Stromal cell of bone marrow (primary cell): ENCODE measurements at regions not wholly inside any gene's neighbourhood (a gene's known extent, or its start where the extent isn't known, plus 50 kb on each side); places are given as distances from the start of the nearest gene placed in this dataset.
"Not testable (repeated sequence)": the region's sequence is repeated elsewhere in the genome, so short reads cannot be mapped to it uniquely, and the experiment has no call there.

Experiments
- DNase-seq: peaks from one replicate; pipeline ENCODE4 v3.0.0-alpha.2; 2012; ENCODE audit warnings: low read depth

DNA sequence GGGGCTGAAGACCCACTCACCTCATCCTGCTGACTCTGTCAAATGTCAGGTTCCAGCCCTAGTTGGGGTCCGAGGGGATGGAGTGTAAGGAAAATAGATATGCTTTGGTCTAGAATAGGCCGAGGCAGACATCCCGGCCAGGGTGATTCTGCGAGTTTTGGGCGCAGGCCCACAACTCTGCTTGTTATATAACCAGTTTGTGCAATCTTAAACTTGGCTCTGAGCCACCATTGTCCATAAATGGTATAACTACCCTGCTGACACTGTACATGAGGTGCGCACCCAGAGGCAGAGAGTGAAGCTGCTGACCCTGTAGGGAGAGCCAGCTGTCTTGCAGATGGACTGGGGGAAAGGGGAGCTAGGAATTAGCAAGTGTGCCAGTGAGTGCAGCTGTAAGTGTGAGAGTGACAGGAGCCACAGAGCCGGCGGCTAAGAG lies 1388.8 kb downstream of the AMY1C start:
- DNase-seq: no peak

DNA sequence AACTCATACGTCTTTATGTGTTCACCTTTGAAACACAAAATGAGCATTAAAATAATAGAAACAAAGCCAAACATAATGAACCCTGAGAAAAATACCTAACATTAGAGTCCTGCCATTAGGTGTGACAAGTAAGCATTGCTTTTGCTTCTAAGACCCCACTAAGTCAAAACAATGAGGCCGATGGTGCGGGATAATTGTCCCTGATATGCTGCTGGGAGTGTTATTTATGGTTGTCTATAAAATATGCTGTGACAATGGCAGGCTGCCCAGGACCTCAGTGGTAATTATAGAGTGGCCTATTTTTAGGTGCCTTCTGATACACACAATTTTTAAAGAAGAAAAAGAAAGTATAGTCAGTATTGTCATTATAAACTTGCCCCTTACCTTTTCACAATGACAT lies 1423.1 kb downstream of the AMY1C start:
- DNase-seq: no peak

DNA sequence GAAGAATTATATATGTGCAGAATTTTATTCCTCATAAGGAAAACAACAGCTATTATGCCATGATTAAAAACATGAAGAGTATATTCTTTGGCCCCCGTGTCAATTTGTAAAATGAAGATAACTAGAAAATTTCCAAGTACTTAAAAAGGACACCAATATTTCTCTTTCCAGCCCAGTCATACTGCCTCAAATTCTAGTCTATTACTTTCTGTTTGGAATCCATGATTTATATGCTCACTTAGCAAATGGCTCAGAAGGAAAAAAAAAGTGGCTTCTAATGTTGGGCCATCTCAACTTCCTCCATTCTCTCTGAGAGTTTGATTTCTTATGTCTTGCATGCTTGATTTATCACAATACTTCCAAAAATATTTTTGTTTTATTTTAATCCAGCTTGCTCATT lies 1431.1 kb downstream of the AMY1C start:
- DNase-seq: no peak

DNA sequence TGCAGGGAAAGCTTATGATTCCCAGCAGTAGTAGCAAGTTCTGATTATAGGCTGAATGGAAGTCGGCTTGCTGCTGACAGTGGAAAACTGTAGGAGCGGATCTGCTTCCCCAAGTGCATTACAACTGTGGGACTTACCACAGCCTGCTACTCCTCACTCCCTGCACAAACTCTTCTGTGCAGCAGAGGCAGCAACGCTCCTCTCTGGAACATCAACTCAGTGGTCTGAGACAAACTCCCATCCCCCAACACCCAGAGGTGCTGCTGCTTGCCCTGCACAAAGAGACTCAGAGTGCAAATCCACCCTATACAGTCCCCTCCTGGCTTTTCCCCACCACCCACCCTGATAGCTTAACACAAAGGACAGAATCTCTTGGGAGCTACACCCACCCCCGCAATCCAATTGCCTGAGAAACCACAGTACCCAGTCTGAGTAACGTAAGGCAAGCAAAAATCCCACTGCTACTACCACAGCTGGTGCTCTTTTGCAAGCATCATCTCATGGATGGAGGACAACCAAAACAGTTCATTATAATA lies 1455.2 kb downstream of the AMY1C start:
- no peak for DNase-seq

DNA sequence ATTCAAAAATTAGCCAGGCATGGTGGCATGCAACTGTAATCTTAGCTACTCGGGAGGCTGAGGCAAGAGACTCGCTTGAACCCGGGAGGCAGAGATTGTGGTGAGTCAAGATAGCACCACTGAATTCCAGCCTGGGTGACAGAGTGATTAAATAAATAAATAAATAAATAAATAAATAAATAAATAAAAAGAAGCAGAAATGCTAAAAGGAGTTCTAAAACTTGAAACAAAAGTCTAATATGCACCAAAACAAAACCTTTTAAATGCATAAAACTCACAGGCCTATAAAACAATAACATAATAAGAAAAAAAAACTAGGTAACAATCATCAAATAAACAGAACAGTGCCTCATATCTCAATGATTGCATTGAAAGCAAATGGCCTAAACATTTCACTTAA lies 1458.9 kb downstream of the AMY1C start:
- no peak for DNase-seq

DNA sequence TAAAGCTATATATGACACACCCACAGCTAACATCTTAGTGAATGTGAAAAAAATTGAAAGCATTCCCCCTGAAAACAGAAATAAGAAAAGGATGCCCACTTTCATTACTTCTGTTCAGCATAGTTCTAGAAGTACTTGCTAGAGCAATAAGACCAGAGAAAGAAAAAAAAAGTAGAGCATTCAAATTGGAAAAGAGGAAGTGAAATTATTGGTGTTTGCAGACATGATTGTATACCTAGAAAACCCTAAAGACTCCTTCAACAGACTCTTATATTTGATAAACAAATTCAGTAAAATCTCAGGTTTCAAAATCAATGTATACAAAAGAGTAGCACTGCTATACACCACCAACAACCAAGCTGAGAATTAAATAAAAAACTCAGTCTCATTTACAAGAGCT lies 1461.0 kb downstream of the AMY1C start:
- no peak for DNase-seq

DNA sequence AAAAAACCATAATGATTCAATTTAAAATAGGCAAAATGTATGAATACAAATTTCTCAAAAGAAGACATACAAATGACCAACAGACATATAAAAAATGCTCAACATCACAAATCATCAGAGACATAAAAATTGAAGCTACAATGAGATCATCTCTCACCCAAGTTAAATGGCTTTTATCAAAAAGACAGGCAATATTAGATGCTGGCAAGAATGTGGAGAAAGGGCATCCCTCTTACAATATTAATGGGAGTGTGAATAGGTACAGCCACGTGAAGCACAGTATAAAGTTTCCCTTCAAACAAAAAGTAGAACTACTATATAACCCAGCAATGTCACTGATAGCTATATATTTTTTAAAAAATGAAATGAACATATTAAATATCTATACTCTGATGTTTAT lies 1481.7 kb downstream of the AMY1C start:
- DNase-seq: no peak

DNA sequence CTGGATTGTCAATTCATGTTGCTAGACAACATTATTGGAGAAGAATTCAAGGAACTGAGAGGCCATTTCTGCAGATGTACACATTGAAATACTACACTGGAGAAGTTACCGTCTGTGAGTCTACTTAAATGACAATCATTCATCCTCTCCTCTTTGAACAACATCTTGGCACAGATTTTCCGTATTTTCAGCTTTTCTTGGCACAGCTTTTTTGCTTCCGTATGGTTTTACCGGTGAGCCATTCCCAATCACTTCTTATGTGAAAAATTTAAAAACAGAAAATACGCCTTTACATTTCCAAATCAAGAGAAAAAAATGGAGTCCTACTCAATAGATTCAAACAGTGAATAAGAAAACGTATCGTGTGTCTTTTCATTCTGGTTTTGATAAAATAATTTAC lies 1493.7 kb downstream of the AMY1C start:
- no peak for DNase-seq

DNA sequence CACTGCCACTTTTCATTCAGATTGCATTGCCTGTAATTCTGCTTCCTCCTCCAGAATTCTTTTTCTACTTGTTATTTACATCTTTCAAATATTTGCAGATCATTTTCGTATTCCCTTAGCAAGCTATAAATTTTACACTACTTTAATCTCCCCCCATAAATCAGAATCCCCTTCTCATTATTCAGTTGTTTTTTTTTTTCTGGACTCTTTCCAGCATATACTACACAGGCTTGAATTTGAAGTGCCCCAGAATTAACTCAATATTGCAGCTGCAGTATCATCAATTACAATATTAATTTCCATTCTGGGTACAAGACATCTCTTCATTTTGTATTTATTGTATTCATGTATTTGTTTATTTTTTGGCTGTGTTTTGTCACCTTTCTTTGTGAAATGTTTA lies 1494.3 kb downstream of the AMY1C start:
- no peak for DNase-seq

DNA sequence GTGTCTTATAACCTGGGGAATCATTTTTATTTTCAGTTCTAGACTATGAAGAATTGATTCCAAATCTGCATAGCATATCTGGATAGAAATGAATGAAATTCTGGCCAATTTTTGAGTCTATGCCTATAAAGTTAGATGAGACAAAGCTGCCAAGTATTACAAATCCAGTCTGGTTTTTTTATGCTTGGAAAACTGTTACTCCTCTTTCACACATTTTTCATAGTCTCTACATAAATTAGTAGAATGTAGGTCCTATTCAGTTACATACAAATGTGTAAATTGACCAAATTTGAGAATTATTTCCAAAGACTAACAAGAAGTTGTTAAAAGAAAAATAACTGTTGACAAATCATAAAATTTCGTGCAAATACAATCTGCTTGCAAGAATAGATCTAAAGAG lies 1505.2 kb downstream of the AMY1C start:
- no peak for DNase-seq

DNA sequence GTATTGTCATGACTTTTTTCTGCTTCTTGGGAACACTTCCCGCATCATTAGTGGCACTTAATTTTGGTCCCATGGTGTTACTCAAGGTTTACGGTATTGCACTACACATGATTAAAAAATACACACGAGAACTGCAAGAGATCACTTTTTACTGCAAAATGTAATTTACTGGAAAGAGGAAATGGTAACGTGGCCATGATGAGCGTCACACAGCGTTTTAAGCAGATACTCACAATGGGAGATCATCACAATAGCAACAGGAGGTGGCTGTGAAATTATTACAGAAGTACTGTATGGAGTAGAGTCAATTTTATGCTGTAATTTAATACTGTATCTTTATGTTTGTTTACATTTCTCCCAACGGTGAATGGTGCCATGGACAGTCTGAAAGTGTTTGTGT lies 1510.3 kb downstream of the AMY1C start:
- no peak for DNase-seq

DNA sequence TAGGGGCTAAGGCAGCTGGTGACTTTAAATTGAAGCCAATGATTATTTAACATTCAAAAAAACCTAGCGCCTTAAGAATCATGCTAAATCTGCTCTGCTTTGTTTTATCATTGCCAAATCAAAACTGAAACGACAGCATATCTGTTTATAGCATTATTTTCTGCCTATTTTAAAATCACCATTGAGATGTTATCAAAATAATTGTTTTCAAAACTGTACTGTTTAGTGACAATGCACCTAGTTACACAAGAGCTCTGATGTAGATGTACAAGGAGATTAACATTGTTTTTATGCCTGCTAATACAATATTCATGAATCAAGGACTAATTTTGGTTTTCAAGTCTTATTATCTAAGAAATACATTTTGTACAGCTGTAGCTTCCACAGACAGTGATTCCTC lies 1521.3 kb downstream of the AMY1C start:
- no peak for DNase-seq

DNA sequence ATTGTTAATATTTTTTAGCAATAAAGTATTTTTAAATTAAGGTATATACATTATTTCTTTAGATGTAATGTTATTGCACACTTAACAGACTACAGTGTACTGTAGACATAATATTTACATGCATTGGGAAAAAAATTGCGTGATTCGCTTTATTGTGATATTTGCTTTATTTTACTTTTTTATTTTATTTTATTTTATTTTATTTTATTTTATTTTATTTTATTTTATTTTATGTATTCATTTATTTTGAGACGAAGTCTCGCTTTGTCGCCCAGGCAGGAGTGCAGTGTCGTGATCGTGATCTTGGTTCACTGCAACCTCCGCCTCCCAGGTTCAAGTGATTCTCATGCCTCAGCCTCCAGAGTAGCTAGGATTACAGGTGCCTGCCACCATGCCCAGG lies 1522.7 kb downstream of the AMY1C start:
- not testable (repeated sequence) for DNase-seq

DNA sequence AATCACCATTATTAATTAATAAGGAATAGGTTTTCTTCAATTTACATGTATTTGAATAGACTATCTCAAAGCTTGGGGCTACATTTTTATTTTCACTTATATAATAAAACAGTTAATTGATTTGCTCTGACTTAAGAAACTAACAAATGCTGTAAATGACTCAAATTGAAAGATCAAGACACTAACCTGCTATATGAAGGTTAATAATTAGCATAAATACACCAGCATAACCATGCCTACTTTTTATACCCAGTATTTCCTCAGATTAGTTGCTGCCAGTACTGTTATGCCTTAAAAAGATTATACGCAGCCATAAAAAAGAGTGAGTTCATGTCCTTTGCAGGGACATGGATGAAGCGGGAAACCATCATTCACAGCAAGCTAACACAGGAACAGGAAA lies 1545.1 kb downstream of the AMY1C start:
- DNase-seq: no peak

DNA sequence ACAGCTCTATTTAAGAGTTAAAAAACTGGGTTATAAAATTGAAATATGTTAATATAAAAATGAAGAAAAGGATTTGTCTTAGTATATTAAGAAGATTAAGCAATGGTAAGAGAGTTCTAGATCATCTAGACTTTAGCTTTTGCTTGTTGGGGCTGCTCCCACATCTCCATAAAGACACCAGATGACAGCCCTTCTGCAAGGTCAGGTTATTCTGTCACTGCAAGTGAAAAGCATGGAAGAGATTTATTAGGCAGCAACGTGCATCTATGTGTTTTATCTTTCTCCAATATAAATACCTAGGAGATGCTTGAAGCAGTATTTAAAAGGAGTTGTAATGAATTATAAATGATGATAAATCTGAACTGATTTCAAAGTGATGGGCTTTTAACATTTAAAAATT lies 1560.4 kb downstream of the AMY1C start:
- no peak for DNase-seq

DNA sequence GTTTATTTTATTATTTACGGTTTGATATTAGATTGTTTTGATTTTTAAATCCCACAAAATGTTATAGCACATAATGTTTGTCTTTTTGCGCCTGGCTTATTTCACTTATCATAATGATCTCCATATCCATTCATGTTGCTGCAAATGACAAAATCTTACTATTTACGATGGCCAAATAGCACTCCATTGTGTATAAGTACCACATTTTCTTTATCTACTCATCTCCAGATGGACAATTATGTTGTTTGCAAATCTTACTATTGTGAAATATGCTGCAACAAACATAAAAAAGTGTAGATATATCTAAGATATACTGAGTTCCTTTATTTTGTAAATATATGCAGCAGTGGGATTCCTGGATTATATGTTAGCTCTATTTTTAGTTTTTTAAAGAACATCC lies 1568.3 kb downstream of the AMY1C start:
- no peak for DNase-seq

DNA sequence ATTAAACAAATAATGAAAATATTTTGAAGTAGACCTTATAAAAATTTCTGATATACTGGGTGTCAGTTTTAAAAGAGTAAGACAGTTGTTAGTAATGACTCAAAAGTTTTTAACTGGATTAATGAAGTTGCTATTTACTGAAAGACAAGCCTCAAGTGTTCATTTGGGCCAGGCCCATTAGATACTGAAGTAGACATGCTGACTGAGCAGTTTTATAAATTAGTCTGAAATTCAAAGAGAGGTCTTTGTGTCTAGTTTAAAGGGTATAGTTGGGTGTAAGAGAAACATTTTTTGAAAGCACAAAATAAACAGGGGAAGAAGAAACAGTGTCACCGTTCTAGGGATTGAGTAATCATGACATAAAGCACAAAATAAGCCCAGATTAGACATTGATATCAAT lies 1577.2 kb downstream of the AMY1C start:
- DNase-seq: no peak

DNA sequence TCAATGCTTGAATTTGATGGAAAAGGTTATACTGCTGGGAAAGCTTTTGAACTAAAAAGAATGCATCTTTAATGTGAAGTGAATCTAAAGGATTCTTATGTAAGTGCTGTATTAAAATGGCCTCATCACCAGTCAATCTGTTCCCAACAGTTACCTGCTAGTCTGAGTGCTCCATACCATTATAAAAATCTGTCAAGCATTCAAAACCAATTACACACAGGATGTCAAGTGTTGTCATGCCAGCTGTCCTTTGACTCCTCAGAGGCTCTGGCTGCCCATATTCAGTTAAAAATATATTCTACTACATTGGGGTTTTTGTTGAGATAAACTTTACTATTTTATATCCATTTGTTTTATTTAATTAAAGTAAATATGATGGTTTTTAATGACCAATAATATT lies 1587.7 kb downstream of the AMY1C start:
- DNase-seq: no peak

DNA sequence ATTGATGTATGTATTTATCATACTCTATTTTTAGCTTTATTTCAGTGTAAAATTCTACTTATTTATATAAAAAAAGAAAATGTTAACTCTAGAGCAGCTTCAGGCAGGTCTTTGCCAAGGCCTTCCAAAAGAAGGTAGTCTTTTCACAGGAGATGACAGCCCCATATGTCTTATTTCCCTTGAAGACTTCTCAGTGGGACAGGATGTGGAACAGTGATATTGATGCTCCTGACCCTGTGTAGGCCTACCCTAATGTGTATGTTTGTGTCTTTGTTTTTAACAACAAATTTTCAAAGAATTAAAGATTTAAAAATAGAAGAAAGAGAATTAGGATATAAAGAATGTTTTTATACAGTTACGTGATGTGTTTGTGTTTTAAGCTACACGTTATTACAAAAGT lies 1593.6 kb downstream of the AMY1C start:
- no peak for DNase-seq

DNA sequence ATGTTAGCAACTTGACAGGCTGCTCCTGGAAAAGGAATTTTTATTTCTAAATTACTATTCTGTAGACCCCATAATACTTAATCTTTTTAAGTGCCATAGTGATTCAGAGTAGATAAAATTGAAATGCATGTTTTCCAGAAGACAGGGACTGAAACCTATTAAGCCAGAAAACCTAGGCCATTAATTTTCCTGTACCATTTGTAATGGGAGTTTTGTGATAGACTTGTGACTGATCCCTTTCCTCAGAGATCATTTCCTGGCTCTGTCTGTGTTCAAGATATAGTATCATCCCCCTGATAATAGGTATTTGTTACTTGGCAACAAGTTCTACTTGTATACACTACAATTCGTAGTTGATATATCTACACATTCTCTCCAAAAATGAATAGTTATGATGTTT lies 1609.8 kb downstream of the AMY1C start:
- DNase-seq: no peak

DNA sequence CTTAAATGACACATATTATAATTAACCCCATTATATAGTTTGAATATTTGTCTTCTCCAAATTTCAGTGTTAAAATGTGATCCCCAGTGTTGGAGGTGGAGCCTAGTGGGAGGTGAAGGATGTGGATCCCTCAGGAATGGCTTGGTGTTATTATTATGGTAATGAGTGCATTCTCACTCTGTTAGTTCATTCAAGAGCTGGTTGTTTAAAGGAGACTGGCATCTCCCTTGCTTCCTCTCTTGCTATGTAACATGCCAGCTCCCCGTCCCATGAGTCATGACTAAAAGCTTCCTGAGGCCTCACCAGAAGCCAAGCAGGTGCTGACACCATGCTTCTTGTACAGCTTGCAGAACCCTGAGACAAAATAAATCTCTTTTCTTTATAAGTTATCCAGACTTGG lies 1612.7 kb downstream of the AMY1C start:
- DNase-seq: no peak

DNA sequence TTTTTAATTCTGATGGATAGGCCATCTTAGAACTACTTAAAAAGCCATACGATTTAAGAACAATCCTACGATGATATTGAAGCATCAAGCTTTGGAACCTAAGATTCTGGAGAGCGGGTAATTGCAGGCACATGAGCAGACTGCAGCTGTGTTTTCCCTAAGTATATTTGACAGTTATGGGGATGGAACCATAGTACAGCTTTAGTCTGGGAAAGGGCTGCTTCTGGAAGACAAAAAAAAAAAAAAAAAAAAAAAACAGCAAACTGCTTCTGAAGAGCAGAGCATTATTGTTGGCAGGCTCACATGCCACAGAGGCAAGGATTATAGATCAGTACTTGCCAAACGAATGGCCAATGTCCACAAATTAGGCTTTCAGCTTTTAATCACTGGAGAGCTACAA lies 1618.7 kb downstream of the AMY1C start:
- no peak for DNase-seq

DNA sequence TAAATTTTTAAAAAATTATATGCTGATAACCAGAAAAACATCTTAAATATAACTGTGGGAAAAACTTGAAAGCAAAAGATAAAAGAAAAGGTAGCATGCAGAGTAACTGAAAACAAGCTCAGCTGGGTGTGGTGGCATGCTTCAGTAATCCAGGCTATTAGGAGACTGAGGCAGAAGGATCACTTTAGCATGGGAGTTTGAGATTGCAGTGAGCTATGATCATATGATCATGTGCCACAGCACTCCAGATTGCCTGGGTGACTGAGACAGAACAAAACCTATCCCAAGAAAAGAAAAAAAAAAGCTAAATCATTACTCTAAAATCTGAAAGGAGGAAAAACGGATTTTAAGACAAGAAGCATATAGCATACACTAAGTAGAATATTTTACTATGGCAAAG lies 1624.0 kb downstream of the AMY1C start:
- no peak for DNase-seq

DNA sequence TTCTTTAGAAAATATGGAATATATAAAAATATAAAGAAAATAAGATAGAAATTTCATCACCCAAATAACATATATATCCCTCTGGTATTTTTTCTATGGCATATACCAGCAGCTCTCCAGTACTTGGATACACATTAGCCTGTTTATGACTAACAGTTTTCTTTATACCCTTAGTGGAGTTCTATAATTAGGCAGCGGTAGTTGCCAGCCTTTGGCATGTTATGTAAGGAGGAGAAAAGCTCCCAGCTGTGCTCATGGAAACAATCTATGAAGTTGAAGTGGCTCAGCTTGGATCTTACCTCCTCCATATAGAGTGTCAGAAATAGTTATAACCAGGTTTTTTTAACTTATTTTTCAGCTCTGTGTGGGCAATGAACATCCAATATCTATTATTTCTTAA lies 1636.8 kb downstream of the AMY1C start:
- DNase-seq: no peak

DNA sequence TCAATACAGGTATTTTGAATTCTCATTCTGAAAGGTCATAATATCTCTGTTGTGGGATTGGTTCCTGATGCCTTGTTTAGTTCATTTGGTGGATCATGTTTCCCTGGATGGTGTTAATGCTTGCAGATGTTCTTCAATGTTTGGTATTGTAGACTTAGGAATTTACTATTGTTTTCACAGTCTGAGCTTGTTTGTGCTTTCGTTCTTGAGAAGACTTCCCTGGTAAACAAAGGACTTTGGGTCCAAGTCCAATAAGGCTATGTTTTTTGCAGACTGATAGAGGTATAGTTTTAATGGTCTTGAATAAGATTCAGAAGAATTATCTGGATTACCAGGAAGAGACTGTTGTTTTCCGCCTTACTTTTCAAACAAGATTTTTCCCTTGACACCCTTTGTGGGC lies 1646.3 kb downstream of the AMY1C start:
- no peak for DNase-seq
